GM13976 (cell line): ENCODE measurements at regions not wholly inside any gene's neighbourhood (a gene's known extent, or its start where the extent isn't known, plus 50 kb on each side); places are given as distances from the start of the nearest gene placed in this dataset.
"Not testable (repeated sequence)": the region's sequence is repeated elsewhere in the genome, so short reads cannot be mapped to it uniquely, and the experiment has no call there.

Source experiments
- DNase-seq: peaks from one replicate; pipeline ENCODE4 v3.0.0; 2012; ENCODE audit warnings: low spot score
- CTCF ChIP-seq: IDR thresholded peaks from 2 replicates; pipeline ENCODE4 v1.5.1; 2012; ENCODE audit warnings: borderline replicate concordance, mild to moderate bottlenecking; ENCODE audit not compliant: insufficient read depth; ENCODE audit errors: extremely low read depth, missing control alignments, control extremely low read depth
- in situ Hi-C: fragments of 300-500 bp; cut with MboI; formaldehyde crosslinking; loops from one replicate; pipeline ENCODE4 v1.12.0; 2022; ENCODE audit warnings: low sequenced_read_pairs, mixed read lengths, inconsistent platforms; ENCODE audit not compliant: unreplicated experiment

GRCh38 chr2:39870871-39871270 lies 91.8 kb upstream of the THUMPD2 start:
- in situ Hi-C loops, result no loop called here
- DNase-seq, result no peak
- no peak for TF ChIP-seq CTCF

- TF ChIP-seq CTCF, result no peak
- in situ Hi-C loops, result no loop called here
- DNase-seq, result no peak
Measured at GRCh38 chr2:39867268-39867667, 88.2 kb upstream of the THUMPD2 start.

- DNase-seq, result no peak
- in situ Hi-C loops, result no loop called here
- no peak for TF ChIP-seq CTCF
Measured at GRCh38 chr2:39865751-39866150, 86.7 kb upstream of the THUMPD2 start.

GRCh38 chr2:39863672-39864071 lies 84.6 kb upstream of the THUMPD2 start:
- DNase-seq, in situ Hi-C loops: not testable (repeated sequence)

GRCh38 chr2:39860538-39860937 lies 81.5 kb upstream of the THUMPD2 start:
- no peak for TF ChIP-seq CTCF
- DNase-seq, result no peak
- in situ Hi-C loops, result no loop called here

GRCh38 chr2:39858677-39859076 lies 79.6 kb upstream of the THUMPD2 start:
- in situ Hi-C loops, result no loop called here
- TF ChIP-seq CTCF, result no peak
- DNase-seq, result no peak

GRCh38 chr2:39855856-39856255 lies 76.8 kb upstream of the THUMPD2 start:
- DNase-seq, result no peak
- in situ Hi-C loops, result no loop called here
- TF ChIP-seq CTCF, result no peak
